GM04503 (cell line): ENCODE measurements at regions not wholly inside any gene's neighbourhood (a gene's known extent, or its start where the extent isn't known, plus 50 kb on each side); places are given as distances from the start of the nearest gene placed in this dataset.

Experiments
- DNase-seq: peaks from one replicate; pipeline ENCODE4 v3.0.0-alpha.2; 2012; ENCODE audit warnings: low read depth

GRCh38 chr12:92304371-92305055 is 158.9 kb upstream of the BTG1 start:
- DNase-seq: no peak

- DNase-seq: no peak
Measured at GRCh38 chr12:92302041-92302829, 156.6 kb upstream of the BTG1 start.

- no peak for DNase-seq
Measured at GRCh38 chr12:92301356-92301755, 155.7 kb upstream of the BTG1 start.

- DNase-seq: no peak
Measured at GRCh38 chr12:92300777-92301176, 155.1 kb upstream of the BTG1 start.

- DNase-seq: no peak
Measured at GRCh38 chr12:92299744-92300143, 154.1 kb upstream of the BTG1 start.

- no peak for DNase-seq
Measured at GRCh38 chr12:92299344-92299743, 153.7 kb upstream of the BTG1 start.

- peak; percentile 87 for DNase-seq
Measured at GRCh38 chr12:92297932-92298696, 152.5 kb upstream of the BTG1 start.

GRCh38 chr12:92297405-92297804 is 151.8 kb upstream of the BTG1 start:
- DNase-seq: no peak

GRCh38 chr12:92295523-92295922 is 149.9 kb upstream of the BTG1 start:
- DNase-seq: peak; percentile 47

- DNase-seq: no peak
Measured at GRCh38 chr12:92294676-92295440, 149.2 kb upstream of the BTG1 start.

- DNase-seq: peak; percentile 33
Measured at GRCh38 chr12:92292016-92292415, 146.4 kb upstream of the BTG1 start.

GRCh38 chr12:92290886-92291285 is 145.2 kb upstream of the BTG1 start:
- no peak for DNase-seq

- peak; percentile 31 for DNase-seq
Measured at GRCh38 chr12:92290350-92290695, 144.7 kb upstream of the BTG1 start.

- peak; percentile 29 for DNase-seq
Measured at GRCh38 chr12:92289629-92290349, 144.1 kb upstream of the BTG1 start.

- DNase-seq: no peak
Measured at GRCh38 chr12:92288561-92288960, 142.9 kb upstream of the BTG1 start.

GRCh38 chr12:92278378-92278828 is 132.8 kb upstream of the BTG1 start:
- peak; percentile 25 for DNase-seq

- no peak for DNase-seq
Measured at GRCh38 chr12:92277795-92278194, 132.1 kb upstream of the BTG1 start.

GRCh38 chr12:92276276-92276675 is 130.6 kb upstream of the BTG1 start:
- DNase-seq: no peak

GRCh38 chr12:92275443-92276154 is 130.0 kb upstream of the BTG1 start:
- no peak for DNase-seq

- DNase-seq: no peak
Measured at GRCh38 chr12:92273076-92273475, 127.4 kb upstream of the BTG1 start.
